GM23338 (cell line): ENCODE measurements at regions not wholly inside any gene's neighbourhood (a gene's known extent, or its start where the extent isn't known, plus 50 kb on each side); places are given as distances from the start of the nearest gene placed in this dataset.

ENCODE experiments used
- ATAC-seq: fragments of 200-7000 bp; cut with Tn5 transposase; 3 replicates; pipeline ENCODE4 v1.9.1; 2020
- DNase-seq: peaks from one replicate; pipeline ENCODE4 v3.0.0-alpha.2; 2015; ENCODE audit warnings: low spot score
- H2AFZ ChIP-seq: fragments of 200-600 bp; sonication (generic); 2 replicates; pipeline ENCODE4 v1.8.0; 2016; ENCODE audit warnings: antibody characterized with exemption, mild to moderate bottlenecking, moderate library complexity
- H3F3A ChIP-seq: fragments of 200-600 bp; sonication (generic); replicated peaks from 2 replicates; pipeline ENCODE4 v1.8.0; 2017; ENCODE audit warnings: antibody characterized with exemption, mixed run types, low read depth
- H3K27ac ChIP-seq: fragments of 200-600 bp; sonication (generic); 2 replicates; pipeline ENCODE4 v1.6.1; 2016; ENCODE audit warnings: low read depth
- H3K27me3 ChIP-seq: fragments of 200-600 bp; sonication (generic); 2 replicates; pipeline ENCODE4 v1.8.0; 2016; ENCODE audit warnings: mild to moderate bottlenecking, mixed run types, moderate library complexity; ENCODE audit not compliant: insufficient read depth
- H3K36me3 ChIP-seq: fragments of 200-600 bp; sonication (generic); 2 replicates; pipeline ENCODE4 v1.8.0; 2016; ENCODE audit warnings: mild to moderate bottlenecking; ENCODE audit not compliant: insufficient read depth
- H3K4me1 ChIP-seq: fragments of 200-600 bp; sonication (generic); 2 replicates; pipeline ENCODE4 v1.8.0; 2016; ENCODE audit warnings: mild to moderate bottlenecking, moderate library complexity; ENCODE audit not compliant: insufficient read depth
- H3K4me2 ChIP-seq: fragments of 200-600 bp; sonication (generic); 2 replicates; pipeline ENCODE4 v1.7.1; 2017; ENCODE audit warnings: mixed run types
- H3K4me3 ChIP-seq: fragments of 200-600 bp; sonication (generic); 2 replicates; pipeline ENCODE4 v1.6.1; 2016; ENCODE audit warnings: mixed run types
- H3K79me2 ChIP-seq: fragments of 200-600 bp; sonication (generic); replicated peaks from 2 replicates; pipeline ENCODE4 v1.8.0; 2017; ENCODE audit warnings: mild to moderate bottlenecking; ENCODE audit not compliant: insufficient read depth
- H3K9me2 ChIP-seq: fragments of 200-600 bp; sonication (generic); 2 replicates; pipeline ENCODE4 v1.8.0; 2017; ENCODE audit not compliant: insufficient read depth
- H4K20me1 ChIP-seq: fragments of 200-600 bp; sonication (generic); replicated peaks from 2 replicates; pipeline ENCODE4 v1.8.0; 2017; ENCODE audit warnings: mild to moderate bottlenecking; ENCODE audit not compliant: insufficient read depth
- H3K27ac Mint-ChIP-seq: 2 replicates; pipeline ENCODE4 v1.8.0; 2020; ENCODE audit warnings: inconsistent platforms, mild to moderate bottlenecking, moderate library complexity, mixed read lengths
- H3K27me3 Mint-ChIP-seq: 3 replicates; pipeline ENCODE4 v1.8.0; 2022; ENCODE audit warnings: low read depth, mild to moderate bottlenecking, moderate library complexity, mixed read lengths, inconsistent platforms; ENCODE audit not compliant: insufficient read depth, poor library complexity
- H3K36me3 Mint-ChIP-seq: 3 replicates; pipeline ENCODE4 v1.8.0; 2021; ENCODE audit warnings: low read depth, mild to moderate bottlenecking, inconsistent platforms, moderate library complexity, mixed read lengths
- H3K4me1 Mint-ChIP-seq: 3 replicates; pipeline ENCODE4 v1.8.0; 2020; ENCODE audit warnings: mild to moderate bottlenecking, inconsistent platforms, mixed read lengths
- H3K4me3 Mint-ChIP-seq: 3 replicates; pipeline ENCODE4 v1.8.0; 2021; ENCODE audit warnings: moderate library complexity, mild to moderate bottlenecking, inconsistent platforms, mixed read lengths
- H3K9me3 Mint-ChIP-seq: 3 replicates; pipeline ENCODE4 v1.8.0; 2020; ENCODE audit warnings: moderate library complexity, mild to moderate bottlenecking, inconsistent platforms, mixed read lengths
- CREB1 ChIP-seq: fragments of 250-450 bp; sonication (Bioruptor Pico); IDR thresholded peaks from 2 replicates; pipeline ENCODE4 v1.5.0; 2020; ENCODE audit warnings: low read depth, mild to moderate bottlenecking, moderate library complexity
- EZH2 ChIP-seq: fragments of 200-600 bp; sonication (generic); IDR thresholded peaks from one replicate; pipeline ENCODE4 v1.8.0; 2017; ENCODE audit warnings: antibody characterized with exemption, mild to moderate bottlenecking, low read depth; ENCODE audit not compliant: unreplicated experiment
- EZH2phosphoT487 ChIP-seq: fragments of 200-600 bp; sonication (generic); IDR thresholded peaks from one replicate; pipeline ENCODE4 v1.8.1; 2018; ENCODE audit warnings: antibody characterized with exemption; ENCODE audit not compliant: unreplicated experiment
- JUNB ChIP-seq: IDR thresholded peaks from one replicate; pipeline ENCODE4 v1.6.1; 2016; ENCODE audit warnings: antibody characterized with exemption; ENCODE audit not compliant: unreplicated experiment
- NANOG ChIP-seq: IDR thresholded peaks from 2 replicates; pipeline ENCODE4 v1.6.1; 2016; ENCODE audit warnings: antibody characterized with exemption, borderline replicate concordance
- POLR2AphosphoS5 ChIP-seq: IDR thresholded peaks from 2 replicates; pipeline ENCODE4 v1.6.1; 2016; ENCODE audit warnings: antibody characterized with exemption, low read depth
- STAT1 ChIP-seq: IDR thresholded peaks from one replicate; pipeline ENCODE4 v1.6.1; 2016; ENCODE audit warnings: antibody characterized with exemption; ENCODE audit not compliant: unreplicated experiment
- ZNF114 ChIP-seq: fragments of 250-450 bp; sonication (Bioruptor Pico); IDR thresholded peaks from 2 replicates; pipeline ENCODE4 v1.5.0; 2020; ENCODE audit warnings: mild to moderate bottlenecking, moderate library complexity
- ZNF331 ChIP-seq: fragments of 250-450 bp; sonication (Bioruptor Pico); IDR thresholded peaks from 2 replicates; pipeline ENCODE4 v1.5.0; 2020; ENCODE audit warnings: low read depth, mild to moderate bottlenecking, moderate library complexity
- TF ChIP-seq, protein P1 (sequence below), 2 experiments: fragments of 200-600 bp in 1 of 2; sonication (generic) in 1 of 2; conservative IDR thresholded peaks; 2 replicates each; pipeline versions ENCODE4 v1.5.1 to v1.6.1; 2016 to 2017; ENCODE audit warnings: antibody characterized with exemption in 2 of 2, low read depth in 2 of 2, mild to moderate bottlenecking in 2 of 2, moderate library complexity in 1 of 2
- TF ChIP-seq, protein P2 (sequence below): fragments of 250-450 bp; sonication (Bioruptor Pico); IDR thresholded peaks from 2 replicates; pipeline ENCODE4 v1.5.0; 2020; ENCODE audit warnings: mild to moderate bottlenecking, moderate library complexity
- TF ChIP-seq, protein P3 (sequence below): IDR thresholded peaks from one replicate; pipeline ENCODE4 v1.6.1; 2018; ENCODE audit warnings: antibody characterized with exemption; ENCODE audit not compliant: unreplicated experiment
- TF ChIP-seq, protein P4 (sequence below): IDR thresholded peaks from 2 replicates; pipeline ENCODE4 v1.6.1; 2016; ENCODE audit warnings: antibody characterized with exemption

DNA sequence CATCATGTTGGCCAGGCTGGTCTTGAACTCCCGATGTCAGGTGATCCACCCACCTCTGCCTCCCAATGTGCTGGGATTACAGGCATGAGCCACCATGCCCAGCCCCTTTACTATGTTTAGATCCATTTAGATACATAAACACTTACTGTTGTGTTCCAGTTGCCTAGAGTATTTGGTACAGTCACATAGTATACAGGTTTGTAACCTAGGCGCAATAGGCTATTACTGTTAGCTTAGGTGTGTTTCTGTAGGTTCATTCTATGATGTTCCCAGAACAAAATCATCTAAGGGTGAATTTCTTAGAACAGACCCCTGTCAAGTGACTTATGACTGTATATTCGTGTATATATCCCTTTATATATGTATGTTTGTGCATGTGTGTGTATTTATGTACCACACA lies 61.8 kb downstream of the MYCN start:
- Histone ChIP-seq H3K4me3 (no peak overlapping the region), H3K4me2 (no peak overlapping the region), H4K20me1 (no peaks in the 10 kb centered on the region), H3F3A (no peaks in the 10 kb centered on the region), H3K9me2 (0 out of 2 replicates have a peak, but pooled peaks cover 4% of the 10 kb centered on the region), H3K27ac (no peak overlapping the region), H3K4me1 (no peaks in the 10 kb centered on the region), H3K27me3 (no peaks in the 10 kb centered on the region), H3K79me2 (no peaks in the 10 kb centered on the region), H3K36me3 (no peaks in the 10 kb centered on the region), H2AFZ (no peak overlapping the region)
- no peak for TF ChIP-seq JUNB
- TF ChIP-seq, protein P1, sequence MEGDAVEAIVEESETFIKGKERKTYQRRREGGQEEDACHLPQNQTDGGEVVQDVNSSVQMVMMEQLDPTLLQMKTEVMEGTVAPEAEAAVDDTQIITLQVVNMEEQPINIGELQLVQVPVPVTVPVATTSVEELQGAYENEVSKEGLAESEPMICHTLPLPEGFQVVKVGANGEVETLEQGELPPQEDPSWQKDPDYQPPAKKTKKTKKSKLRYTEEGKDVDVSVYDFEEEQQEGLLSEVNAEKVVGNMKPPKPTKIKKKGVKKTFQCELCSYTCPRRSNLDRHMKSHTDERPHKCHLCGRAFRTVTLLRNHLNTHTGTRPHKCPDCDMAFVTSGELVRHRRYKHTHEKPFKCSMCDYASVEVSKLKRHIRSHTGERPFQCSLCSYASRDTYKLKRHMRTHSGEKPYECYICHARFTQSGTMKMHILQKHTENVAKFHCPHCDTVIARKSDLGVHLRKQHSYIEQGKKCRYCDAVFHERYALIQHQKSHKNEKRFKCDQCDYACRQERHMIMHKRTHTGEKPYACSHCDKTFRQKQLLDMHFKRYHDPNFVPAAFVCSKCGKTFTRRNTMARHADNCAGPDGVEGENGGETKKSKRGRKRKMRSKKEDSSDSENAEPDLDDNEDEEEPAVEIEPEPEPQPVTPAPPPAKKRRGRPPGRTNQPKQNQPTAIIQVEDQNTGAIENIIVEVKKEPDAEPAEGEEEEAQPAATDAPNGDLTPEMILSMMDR (conservative IDR thresholded peaks at IDR 0.05; ENCODE audit: low read depth in 2 of 2) = no peak
- no peak for TF ChIP-seq ZNF331 (CRISPR knock-in tag)
- TF ChIP-seq, protein P2, sequence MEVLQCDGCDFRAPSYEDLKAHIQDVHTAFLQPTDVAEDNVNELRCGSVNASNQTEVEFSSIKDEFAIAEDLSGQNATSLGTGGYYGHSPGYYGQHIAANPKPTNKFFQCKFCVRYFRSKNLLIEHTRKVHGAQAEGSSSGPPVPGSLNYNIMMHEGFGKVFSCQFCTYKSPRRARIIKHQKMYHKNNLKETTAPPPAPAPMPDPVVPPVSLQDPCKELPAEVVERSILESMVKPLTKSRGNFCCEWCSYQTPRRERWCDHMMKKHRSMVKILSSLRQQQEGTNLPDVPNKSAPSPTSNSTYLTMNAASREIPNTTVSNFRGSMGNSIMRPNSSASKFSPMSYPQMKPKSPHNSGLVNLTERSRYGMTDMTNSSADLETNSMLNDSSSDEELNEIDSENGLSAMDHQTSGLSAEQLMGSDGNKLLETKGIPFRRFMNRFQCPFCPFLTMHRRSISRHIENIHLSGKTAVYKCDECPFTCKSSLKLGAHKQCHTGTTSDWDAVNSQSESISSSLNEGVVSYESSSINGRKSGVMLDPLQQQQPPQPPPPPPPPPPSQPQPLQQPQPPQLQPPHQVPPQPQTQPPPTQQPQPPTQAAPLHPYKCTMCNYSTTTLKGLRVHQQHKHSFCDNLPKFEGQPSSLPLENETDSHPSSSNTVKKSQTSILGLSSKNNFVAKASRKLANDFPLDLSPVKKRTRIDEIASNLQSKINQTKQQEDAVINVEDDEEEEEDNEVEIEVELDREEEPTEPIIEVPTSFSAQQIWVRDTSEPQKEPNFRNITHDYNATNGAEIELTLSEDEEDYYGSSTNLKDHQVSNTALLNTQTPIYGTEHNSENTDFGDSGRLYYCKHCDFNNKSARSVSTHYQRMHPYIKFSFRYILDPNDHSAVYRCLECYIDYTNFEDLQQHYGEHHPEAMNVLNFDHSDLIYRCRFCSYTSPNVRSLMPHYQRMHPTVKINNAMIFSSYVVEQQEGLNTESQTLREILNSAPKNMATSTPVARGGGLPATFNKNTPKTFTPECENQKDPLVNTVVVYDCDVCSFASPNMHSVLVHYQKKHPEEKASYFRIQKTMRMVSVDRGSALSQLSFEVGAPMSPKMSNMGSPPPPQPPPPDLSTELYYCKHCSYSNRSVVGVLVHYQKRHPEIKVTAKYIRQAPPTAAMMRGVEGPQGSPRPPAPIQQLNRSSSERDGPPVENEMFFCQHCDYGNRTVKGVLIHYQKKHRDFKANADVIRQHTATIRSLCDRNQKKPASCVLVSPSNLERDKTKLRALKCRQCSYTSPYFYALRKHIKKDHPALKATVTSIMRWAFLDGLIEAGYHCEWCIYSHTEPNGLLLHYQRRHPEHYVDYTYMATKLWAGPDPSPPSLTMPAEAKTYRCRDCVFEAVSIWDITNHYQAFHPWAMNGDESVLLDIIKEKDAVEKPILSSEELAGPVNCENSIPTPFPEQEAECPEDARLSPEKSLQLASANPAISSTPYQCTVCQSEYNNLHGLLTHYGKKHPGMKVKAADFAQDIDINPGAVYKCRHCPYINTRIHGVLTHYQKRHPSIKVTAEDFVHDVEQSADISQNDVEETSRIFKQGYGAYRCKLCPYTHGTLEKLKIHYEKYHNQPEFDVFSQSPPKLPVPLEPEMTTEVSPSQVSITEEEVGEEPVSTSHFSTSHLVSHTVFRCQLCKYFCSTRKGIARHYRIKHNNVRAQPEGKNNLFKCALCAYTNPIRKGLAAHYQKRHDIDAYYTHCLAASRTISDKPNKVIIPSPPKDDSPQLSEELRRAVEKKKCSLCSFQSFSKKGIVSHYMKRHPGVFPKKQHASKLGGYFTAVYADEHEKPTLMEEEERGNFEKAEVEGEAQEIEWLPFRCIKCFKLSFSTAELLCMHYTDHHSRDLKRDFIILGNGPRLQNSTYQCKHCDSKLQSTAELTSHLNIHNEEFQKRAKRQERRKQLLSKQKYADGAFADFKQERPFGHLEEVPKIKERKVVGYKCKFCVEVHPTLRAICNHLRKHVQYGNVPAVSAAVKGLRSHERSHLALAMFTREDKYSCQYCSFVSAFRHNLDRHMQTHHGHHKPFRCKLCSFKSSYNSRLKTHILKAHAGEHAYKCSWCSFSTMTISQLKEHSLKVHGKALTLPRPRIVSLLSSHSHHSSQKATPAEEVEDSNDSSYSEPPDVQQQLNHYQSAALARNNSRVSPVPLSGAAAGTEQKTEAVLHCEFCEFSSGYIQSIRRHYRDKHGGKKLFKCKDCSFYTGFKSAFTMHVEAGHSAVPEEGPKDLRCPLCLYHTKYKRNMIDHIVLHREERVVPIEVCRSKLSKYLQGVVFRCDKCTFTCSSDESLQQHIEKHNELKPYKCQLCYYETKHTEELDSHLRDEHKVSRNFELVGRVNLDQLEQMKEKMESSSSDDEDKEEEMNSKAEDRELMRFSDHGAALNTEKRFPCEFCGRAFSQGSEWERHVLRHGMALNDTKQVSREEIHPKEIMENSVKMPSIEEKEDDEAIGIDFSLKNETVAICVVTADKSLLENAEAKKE (CRISPR knock-in tag) = no peak
- no peak for TF ChIP-seq STAT1
- no peak for TF ChIP-seq ZNF114 (CRISPR knock-in tag)
- TF ChIP-seq, protein P3, sequence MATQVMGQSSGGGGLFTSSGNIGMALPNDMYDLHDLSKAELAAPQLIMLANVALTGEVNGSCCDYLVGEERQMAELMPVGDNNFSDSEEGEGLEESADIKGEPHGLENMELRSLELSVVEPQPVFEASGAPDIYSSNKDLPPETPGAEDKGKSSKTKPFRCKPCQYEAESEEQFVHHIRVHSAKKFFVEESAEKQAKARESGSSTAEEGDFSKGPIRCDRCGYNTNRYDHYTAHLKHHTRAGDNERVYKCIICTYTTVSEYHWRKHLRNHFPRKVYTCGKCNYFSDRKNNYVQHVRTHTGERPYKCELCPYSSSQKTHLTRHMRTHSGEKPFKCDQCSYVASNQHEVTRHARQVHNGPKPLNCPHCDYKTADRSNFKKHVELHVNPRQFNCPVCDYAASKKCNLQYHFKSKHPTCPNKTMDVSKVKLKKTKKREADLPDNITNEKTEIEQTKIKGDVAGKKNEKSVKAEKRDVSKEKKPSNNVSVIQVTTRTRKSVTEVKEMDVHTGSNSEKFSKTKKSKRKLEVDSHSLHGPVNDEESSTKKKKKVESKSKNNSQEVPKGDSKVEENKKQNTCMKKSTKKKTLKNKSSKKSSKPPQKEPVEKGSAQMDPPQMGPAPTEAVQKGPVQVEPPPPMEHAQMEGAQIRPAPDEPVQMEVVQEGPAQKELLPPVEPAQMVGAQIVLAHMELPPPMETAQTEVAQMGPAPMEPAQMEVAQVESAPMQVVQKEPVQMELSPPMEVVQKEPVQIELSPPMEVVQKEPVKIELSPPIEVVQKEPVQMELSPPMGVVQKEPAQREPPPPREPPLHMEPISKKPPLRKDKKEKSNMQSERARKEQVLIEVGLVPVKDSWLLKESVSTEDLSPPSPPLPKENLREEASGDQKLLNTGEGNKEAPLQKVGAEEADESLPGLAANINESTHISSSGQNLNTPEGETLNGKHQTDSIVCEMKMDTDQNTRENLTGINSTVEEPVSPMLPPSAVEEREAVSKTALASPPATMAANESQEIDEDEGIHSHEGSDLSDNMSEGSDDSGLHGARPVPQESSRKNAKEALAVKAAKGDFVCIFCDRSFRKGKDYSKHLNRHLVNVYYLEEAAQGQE = no peak
- TF ChIP-seq, protein P4, sequence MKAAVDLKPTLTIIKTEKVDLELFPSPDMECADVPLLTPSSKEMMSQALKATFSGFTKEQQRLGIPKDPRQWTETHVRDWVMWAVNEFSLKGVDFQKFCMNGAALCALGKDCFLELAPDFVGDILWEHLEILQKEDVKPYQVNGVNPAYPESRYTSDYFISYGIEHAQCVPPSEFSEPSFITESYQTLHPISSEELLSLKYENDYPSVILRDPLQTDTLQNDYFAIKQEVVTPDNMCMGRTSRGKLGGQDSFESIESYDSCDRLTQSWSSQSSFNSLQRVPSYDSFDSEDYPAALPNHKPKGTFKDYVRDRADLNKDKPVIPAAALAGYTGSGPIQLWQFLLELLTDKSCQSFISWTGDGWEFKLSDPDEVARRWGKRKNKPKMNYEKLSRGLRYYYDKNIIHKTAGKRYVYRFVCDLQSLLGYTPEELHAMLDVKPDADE = no peak
- TF ChIP-seq POLR2AphosphoS5 = no peak
- TF ChIP-seq NANOG = no peak
- no peak for TF ChIP-seq CREB1
- TF ChIP-seq EZH2 = no peak
- no peak for TF ChIP-seq EZH2phosphoT487
- Mint-ChIP-seq H3K27ac (no peak overlapping the region), H3K4me1 (peaks cover 11% of the 10 kb centered on the region), H3K36me3 (no peaks in the 10 kb centered on the region), H3K4me3 (no peak overlapping the region), H3K9me3 (peaks cover 5% of the 10 kb centered on the region), H3K27me3 (no peaks in the 10 kb centered on the region)
- ATAC-seq (no peak), DNase-seq (no peak)
